ENCODE measurements at regions not wholly inside any gene's neighbourhood (a gene's known extent, or its start where the extent isn't known, plus 50 kb on each side); places are given as distances from the start of the nearest gene placed in this dataset.

DNA sequence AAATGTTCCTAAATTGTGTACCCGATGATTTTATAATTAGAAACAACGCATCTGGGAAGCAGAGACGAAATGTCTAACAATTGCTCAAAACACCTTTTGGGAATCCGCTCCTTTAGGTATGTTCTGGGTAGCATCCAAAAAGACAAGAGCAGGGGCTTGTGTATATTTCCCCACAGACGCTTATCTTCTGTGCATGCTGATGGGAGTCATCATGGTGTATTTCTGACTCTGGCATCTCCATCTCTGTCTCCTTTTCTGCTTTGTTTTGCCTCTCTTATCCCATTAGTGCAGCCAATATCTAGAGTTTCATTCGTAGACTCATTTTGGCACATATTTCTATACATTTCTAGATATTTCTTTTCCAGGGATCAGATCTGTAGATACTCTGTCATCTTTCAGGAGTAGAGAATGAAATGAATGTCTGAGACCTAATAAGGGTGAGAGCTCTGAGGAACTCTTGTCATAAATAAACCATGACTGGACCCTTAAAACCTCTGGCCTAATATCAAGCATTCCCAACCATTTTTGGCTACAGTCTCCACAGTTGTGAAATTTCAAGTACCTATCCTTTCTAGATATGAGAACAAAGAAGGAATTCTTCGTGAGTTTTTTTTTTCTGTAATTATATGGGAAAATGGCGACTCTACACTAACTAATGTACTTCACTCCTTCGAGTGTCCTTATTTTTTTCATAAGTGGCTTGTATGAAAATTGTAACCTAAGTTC is 508.2 kb downstream of the ACTL7B start:
- Histone ChIP-seq H3K27ac (replicated peaks in 1 of 4) (peak overlapping the region in 1 of 4 donors; percentile 12), H3K36me3 (no peaks in the 10 kb centered on the region), H3K4me3 (no peak overlapping the region), H3K9me3 (no peaks in the 10 kb centered on the region), H3K27me3 (no peaks in the 10 kb centered on the region), H3K4me1 (peaks cover 0 to 14% (median 3%) of the 10 kb centered on the region in 4 donors)
- DNase-seq (ENCODE audit: extremely low spot score), result no peak
- 67% methylated on average over 9 of the region's 9 CpGs for WGBS
- intact Hi-C loops (cut with DNase I), result no loop called here
- no peak for TF ChIP-seq POLR2A (IDR thresholded peaks at IDR 0.05; ENCODE audit: low read depth)

DNA sequence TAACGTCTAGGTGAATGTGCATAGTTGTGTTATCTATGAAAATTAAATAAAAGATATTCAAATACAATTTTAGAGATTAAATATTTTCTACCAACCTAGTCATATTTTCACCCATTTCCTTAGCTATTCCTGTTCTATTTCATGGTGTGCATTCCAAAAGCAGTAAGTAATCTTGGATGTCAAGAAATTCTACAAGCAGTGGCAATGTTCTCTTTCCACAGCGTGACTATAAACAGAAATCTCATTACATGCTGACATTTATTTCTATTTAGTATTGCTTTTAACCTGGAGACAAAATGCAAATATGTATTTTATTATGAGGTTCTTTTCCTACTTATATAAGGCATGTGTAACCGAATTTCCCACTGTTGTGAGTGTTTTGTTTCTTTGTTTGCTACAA is 510.0 kb downstream of the ACTL7B start:
- TF ChIP-seq, protein P1, sequence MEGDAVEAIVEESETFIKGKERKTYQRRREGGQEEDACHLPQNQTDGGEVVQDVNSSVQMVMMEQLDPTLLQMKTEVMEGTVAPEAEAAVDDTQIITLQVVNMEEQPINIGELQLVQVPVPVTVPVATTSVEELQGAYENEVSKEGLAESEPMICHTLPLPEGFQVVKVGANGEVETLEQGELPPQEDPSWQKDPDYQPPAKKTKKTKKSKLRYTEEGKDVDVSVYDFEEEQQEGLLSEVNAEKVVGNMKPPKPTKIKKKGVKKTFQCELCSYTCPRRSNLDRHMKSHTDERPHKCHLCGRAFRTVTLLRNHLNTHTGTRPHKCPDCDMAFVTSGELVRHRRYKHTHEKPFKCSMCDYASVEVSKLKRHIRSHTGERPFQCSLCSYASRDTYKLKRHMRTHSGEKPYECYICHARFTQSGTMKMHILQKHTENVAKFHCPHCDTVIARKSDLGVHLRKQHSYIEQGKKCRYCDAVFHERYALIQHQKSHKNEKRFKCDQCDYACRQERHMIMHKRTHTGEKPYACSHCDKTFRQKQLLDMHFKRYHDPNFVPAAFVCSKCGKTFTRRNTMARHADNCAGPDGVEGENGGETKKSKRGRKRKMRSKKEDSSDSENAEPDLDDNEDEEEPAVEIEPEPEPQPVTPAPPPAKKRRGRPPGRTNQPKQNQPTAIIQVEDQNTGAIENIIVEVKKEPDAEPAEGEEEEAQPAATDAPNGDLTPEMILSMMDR (IDR thresholded peaks at IDR 0.05), result no peak
- TF ChIP-seq POLR2A (IDR thresholded peaks at IDR 0.05; ENCODE audit: low read depth), result no peak
- TF ChIP-seq POLR2AphosphoS5 (IDR thresholded peaks at IDR 0.05), result no peak
- no peak for TF ChIP-seq EP300 (IDR thresholded peaks at IDR 0.05)
- no peak overlapping the region for H3K27ac ChIP-seq (replicated peaks in 1 of 4)

DNA sequence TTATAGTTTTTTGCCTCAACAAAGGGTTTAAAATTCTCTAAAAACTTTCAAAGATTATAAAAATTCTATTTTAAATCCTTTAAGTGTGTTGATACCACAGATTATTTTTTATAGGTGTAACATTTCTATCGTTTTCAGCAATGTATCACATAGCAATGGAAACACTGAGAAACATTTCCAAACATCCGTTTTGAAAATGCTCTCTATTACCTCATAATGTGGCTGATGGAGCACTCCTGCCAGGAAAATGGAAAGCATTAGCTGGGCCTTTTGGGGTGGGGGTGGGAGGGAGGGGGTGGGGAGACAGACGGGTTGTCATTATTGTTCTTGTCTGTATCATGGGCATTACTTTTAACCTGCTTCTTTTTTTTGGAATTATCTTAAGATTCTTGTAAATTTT is 516.5 kb downstream of the ACTL7B start:
- no peaks in the 10 kb centered on the region for H3K36me3 ChIP-seq
- WGBS, result 47% methylated on average over 3 of the region's 3 CpGs
- H3K27me3 ChIP-seq, result no peaks in the 10 kb centered on the region
- H3K4me1 ChIP-seq, result no peaks in the 10 kb centered on the region
- no peak for DNase-seq (ENCODE audit: extremely low spot score)
- H3K9me3 ChIP-seq, result no peaks in the 10 kb centered on the region
- intact Hi-C loops (cut with DNase I), result no loop called here
- H3K27ac ChIP-seq (replicated peaks in 1 of 4), result no peak overlapping the region
- no peak overlapping the region for H3K4me3 ChIP-seq
- TF ChIP-seq POLR2A (IDR thresholded peaks at IDR 0.05; ENCODE audit: low read depth), result no peak
- TF ChIP-seq EP300 (IDR thresholded peaks at IDR 0.05), result no peak
- TF ChIP-seq, protein P1 (IDR thresholded peaks at IDR 0.05), result no peak
- no peak for TF ChIP-seq POLR2AphosphoS5 (IDR thresholded peaks at IDR 0.05)

More for the DNA sequence above, 510.0 kb downstream of the ACTL7B start:
- DNase-seq (ENCODE audit: extremely low spot score), result no peak
- WGBS, result 68% methylated on average over 3 of the region's 3 CpGs
- intact Hi-C loops (cut with DNase I), result no loop called here
- Histone ChIP-seq H3K9me3 (no peaks in the 10 kb centered on the region), H3K4me1 (peaks cover 0 to 14% (median 3%) of the 10 kb centered on the region in 4 donors), H3K4me3 (no peak overlapping the region), H3K36me3 (no peaks in the 10 kb centered on the region), H3K27me3 (no peaks in the 10 kb centered on the region)

DNA sequence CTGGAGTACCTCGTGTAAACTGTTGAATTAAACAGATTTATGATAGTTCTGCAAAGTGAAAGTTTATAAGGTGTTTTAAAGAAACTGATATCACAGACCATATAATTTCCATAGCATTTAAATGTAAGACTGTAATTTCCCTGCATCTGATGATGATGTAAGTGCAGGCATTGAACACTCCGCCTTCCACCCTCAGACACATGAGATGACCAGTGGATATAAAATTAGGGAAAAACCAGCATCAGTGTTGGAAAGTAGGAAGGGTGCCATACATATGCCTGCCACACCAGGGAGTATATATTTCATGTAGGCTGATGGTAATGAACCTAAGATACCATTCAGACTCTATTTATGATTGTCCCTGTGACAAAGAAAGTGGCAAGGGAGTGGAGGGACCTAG is 519.2 kb downstream of the ACTL7B start:
- TF ChIP-seq POLR2AphosphoS5 (IDR thresholded peaks at IDR 0.05), result no peak
- TF ChIP-seq, protein P1 (IDR thresholded peaks at IDR 0.05), result no peak
- intact Hi-C loops (cut with DNase I), result no loop called here
- Histone ChIP-seq H3K27me3 (no peaks in the 10 kb centered on the region), H3K4me3 (no peak overlapping the region), H3K9me3 (no peaks in the 10 kb centered on the region), H3K4me1 (no peaks in the 10 kb centered on the region), H3K36me3 (no peaks in the 10 kb centered on the region), H3K27ac (replicated peaks in 1 of 4) (no peak overlapping the region)
- DNase-seq (ENCODE audit: extremely low spot score), result no peak
- WGBS, result 81% methylated on average over 2 of the region's 2 CpGs

DNA sequence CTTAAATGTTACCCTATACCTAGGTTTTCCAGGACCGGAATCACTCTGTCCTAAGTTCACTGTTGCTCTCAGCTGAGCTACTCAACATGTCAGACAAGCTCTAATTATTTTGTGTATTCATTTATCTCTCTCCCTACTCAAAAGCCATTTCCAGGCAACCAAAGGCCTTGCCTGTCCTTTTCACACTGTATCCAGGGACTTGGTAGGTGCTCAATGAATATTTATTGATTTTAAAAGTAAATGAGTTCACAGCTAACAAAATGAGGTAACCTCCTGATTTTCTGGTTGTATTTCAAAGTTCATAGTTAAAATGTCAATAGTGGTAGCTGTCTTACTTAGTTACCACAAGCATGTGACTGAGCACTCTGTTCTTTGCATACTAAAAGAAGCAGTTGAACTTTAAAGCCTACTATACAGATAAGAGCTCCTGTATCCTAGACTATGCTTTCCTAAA is 522.2 kb downstream of the ACTL7B start:
- Histone ChIP-seq H3K4me1 (no peaks in the 10 kb centered on the region), H3K27me3 (no peaks in the 10 kb centered on the region), H3K27ac (replicated peaks in 1 of 4) (no peak overlapping the region), H3K4me3 (no peak overlapping the region), H3K36me3 (no peaks in the 10 kb centered on the region), H3K9me3 (peaks cover 0 to 3% (median 1%) of the 10 kb centered on the region in 4 donors)
- intact Hi-C loops (cut with DNase I), result no loop called here
- no peak for DNase-seq (ENCODE audit: extremely low spot score)
- 89% methylated on average over 1 of the region's 1 CpG for WGBS
- TF ChIP-seq POLR2AphosphoS5 (IDR thresholded peaks at IDR 0.05) (no peak), EP300 (IDR thresholded peaks at IDR 0.05) (no peak), POLR2A (IDR thresholded peaks at IDR 0.05; ENCODE audit: low read depth) (no peak)
- TF ChIP-seq, protein P1 (IDR thresholded peaks at IDR 0.05), result no peak
